B cell (primary cell): ENCODE measurements at regions not wholly inside any gene's neighbourhood (a gene's known extent, or its start where the extent isn't known, plus 50 kb on each side); places are given as distances from the start of the nearest gene placed in this dataset.

Experiments used
- ATAC-seq: fragments of 200-7000 bp; cut with Tn5 transposase; one replicate; pipeline ENCODE4 v1.10.0; 2021; ENCODE audit warnings: low read depth, mild to moderate bottlenecking, moderate number of reproducible peaks, moderate library complexity
- CTCF ChIA-PET: fragments of 350-600 bp; sonication (Branson Sonifier 250); formaldehyde crosslinking; loops from one replicate; lab custom pipeline; 2021; ENCODE audit warnings: antibody characterized with exemption, inconsistent platforms; lab: Charles Lee
- POLR2A ChIA-PET: fragments of 350-600 bp; sonication (Branson Sonifier 250); formaldehyde crosslinking; loops from one replicate; lab custom pipeline; 2021; ENCODE audit warnings: antibody characterized with exemption; lab: Charles Lee
- DNase-seq: peaks from one replicate; pipeline ENCODE4 v3.0.0; 2013
- H2AFZ ChIP-seq: 2 replicates; pipeline ENCODE4 v1.6.1; 2012; ENCODE audit warnings: mild to moderate bottlenecking, low read depth, low read length; ENCODE audit not compliant: insufficient read depth, poor library complexity, severe bottlenecking
- H3K27ac ChIP-seq, 2 donors: 1 replicate in 1 of 2; 2 replicates in 1 of 2; pipeline ENCODE4 v1.5.1; 2012 to 2013; ENCODE audit warnings: low read length in 2 of 2, mild to moderate bottlenecking in 2 of 2, moderate library complexity in 1 of 2
- H3K27me3 ChIP-seq, 4 experiments: fragments of 200-600 bp in 1 of 4; sonication (generic) in 1 of 4; replicated peaks in 1 of 4; 1 replicate in 2 of 4; 2 replicates in 2 of 4; pipeline versions ENCODE4 v1.6.1 to v1.7.0; 2013 to 2016; ENCODE audit warnings: low read length in 3 of 4, mild to moderate bottlenecking in 2 of 4, mixed read lengths in 1 of 4, moderate library complexity in 1 of 4; ENCODE audit not compliant: insufficient read depth in 4 of 4, control insufficient read depth in 3 of 4; ENCODE audit errors: control extremely low read depth in 1 of 4
- H3K36me3 ChIP-seq, 2 experiments: replicated peaks in 1 of 2; 1 replicate in 1 of 2; 2 replicates in 1 of 2; pipeline versions ENCODE4 v1.6.1 to v1.7.1; 2013; ENCODE audit warnings: low read length in 1 of 2; ENCODE audit not compliant: insufficient read depth in 2 of 2, control insufficient read depth in 1 of 2; ENCODE audit errors: control extremely low read depth in 1 of 2, extremely low read depth in 1 of 2
- H3K4me1 ChIP-seq, 2 donors: fragments of 200-600 bp in 1 of 2; sonication (generic) in 1 of 2; 1 replicate in 1 of 2; 2 replicates in 1 of 2; pipeline versions ENCODE4 v1.5.1 to v1.6.1; 2013 to 2017; ENCODE audit warnings: low read length in 2 of 2; ENCODE audit not compliant: control insufficient read depth in 2 of 2, insufficient read depth in 2 of 2
- H3K4me2 ChIP-seq: replicated peaks from 2 replicates; pipeline ENCODE3; 2012; ENCODE audit warnings: mild to moderate bottlenecking, low read depth, low read length; ENCODE audit not compliant: poor library complexity, severe bottlenecking
- H3K4me3 ChIP-seq, 5 experiments: fragments of 200-600 bp in 1 of 5; sonication (generic) in 1 of 5; 1 replicate in 3 of 5; 2 replicates in 2 of 5; pipeline versions ENCODE4 v1.5.1 to v1.7.0; 2011 to 2016; ENCODE audit warnings: low read length in 4 of 5, mild to moderate bottlenecking in 4 of 5, low read depth in 2 of 5, control low read depth in 1 of 5, moderate library complexity in 1 of 5; ENCODE audit not compliant: insufficient read depth in 1 of 5; ENCODE audit errors: control extremely low read depth in 1 of 5, extremely low read depth in 1 of 5
- H3K79me2 ChIP-seq: fragments of 200-600 bp; sonication (generic); one replicate; pipeline ENCODE4 v1.6.0; 2016; ENCODE audit warnings: low read length; ENCODE audit not compliant: control insufficient read depth, insufficient read depth
- H3K9ac ChIP-seq: fragments of 200-600 bp; sonication (generic); 2 replicates; pipeline ENCODE4 v1.6.1; 2017; ENCODE audit warnings: mild to moderate bottlenecking, low read length, moderate library complexity
- H3K9me3 ChIP-seq, 3 donors: one replicate each; pipeline versions ENCODE4 v1.6.1 to v1.7.1; 2013; ENCODE audit warnings: low read length in 2 of 3; ENCODE audit not compliant: control insufficient read depth in 2 of 3, insufficient read depth in 1 of 3; ENCODE audit errors: control extremely low read depth in 1 of 3
- H4K20me1 ChIP-seq: 2 replicates; pipeline ENCODE4 v1.6.0; 2012; ENCODE audit warnings: mild to moderate bottlenecking, low read length; ENCODE audit not compliant: insufficient read depth, control insufficient read depth, poor library complexity, severe bottlenecking
- H3K27ac Mint-ChIP-seq: one replicate; pipeline ENCODE4 v1.8.0; 2021; ENCODE audit warnings: mixed read lengths
- H3K27me3 Mint-ChIP-seq: one replicate; pipeline ENCODE4 v1.8.0; 2021; ENCODE audit warnings: mixed read lengths
- H3K4me1 Mint-ChIP-seq: one replicate; pipeline ENCODE4 v1.8.0; 2021; ENCODE audit warnings: mixed read lengths
- H3K4me3 Mint-ChIP-seq: one replicate; pipeline ENCODE4 v1.8.0; 2021; ENCODE audit warnings: mixed read lengths
- H3K9me3 Mint-ChIP-seq: one replicate; pipeline ENCODE4 v1.8.0; 2022; ENCODE audit warnings: mixed read lengths; ENCODE audit not compliant: insufficient read depth
- EZH2 ChIP-seq: IDR thresholded peaks from 2 replicates; pipeline ENCODE4 v1.6.1; 2012; ENCODE audit warnings: borderline replicate concordance, low read depth, mild to moderate bottlenecking, moderate library complexity, low read length; ENCODE audit not compliant: insufficient read depth, poor library complexity, severe bottlenecking
- WGBS: methylation state at CpG from one replicate; pipeline ENCODE4 v1.1.5; 2013; ENCODE audit warnings: missing lambda C conversion rate; ENCODE audit not compliant: insufficient coverage; 5-methylcytosine and 5-hydroxymethylcytosine counted together
- intact Hi-C: fragments of 100-400 bp; cut with micrococcal nuclease; formaldehyde crosslinking; loops from one replicate; pipeline ENCODE4 v1.10.0; 2022
- TF ChIP-seq, protein P1 (sequence below): fragments of 200-600 bp; IDR thresholded peaks from one replicate; pipeline ENCODE4 v1.8.0; 2022; ENCODE audit warnings: antibody characterized with exemption, mild to moderate bottlenecking

DNA sequence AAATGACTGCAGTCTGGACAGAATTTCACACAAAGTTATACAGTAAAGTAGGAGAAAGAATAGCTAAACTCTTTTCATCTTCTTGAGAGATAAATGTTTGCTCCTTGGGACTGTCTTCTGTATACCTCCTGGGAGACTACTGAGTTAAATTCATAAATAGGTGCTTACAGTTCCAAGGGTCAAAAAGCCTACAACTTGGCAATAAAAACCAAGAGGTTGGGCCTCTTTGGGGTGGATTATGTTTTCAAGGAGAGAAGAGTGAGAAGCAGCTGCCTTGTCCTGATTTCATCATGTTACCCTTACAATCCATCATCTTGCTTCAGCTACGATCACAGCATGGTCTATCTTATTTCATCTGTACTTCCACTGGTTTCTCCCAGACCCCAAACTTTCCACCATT, 213.2 kb upstream of the RPS23 start:
- ChIA-PET CTCF (no interaction called here), POLR2A (no interaction called here)
- no peaks in the 10 kb centered on the region for H3K27me3 ChIP-seq
- no peak for TF ChIP-seq EZH2
- TF ChIP-seq, protein P1, sequence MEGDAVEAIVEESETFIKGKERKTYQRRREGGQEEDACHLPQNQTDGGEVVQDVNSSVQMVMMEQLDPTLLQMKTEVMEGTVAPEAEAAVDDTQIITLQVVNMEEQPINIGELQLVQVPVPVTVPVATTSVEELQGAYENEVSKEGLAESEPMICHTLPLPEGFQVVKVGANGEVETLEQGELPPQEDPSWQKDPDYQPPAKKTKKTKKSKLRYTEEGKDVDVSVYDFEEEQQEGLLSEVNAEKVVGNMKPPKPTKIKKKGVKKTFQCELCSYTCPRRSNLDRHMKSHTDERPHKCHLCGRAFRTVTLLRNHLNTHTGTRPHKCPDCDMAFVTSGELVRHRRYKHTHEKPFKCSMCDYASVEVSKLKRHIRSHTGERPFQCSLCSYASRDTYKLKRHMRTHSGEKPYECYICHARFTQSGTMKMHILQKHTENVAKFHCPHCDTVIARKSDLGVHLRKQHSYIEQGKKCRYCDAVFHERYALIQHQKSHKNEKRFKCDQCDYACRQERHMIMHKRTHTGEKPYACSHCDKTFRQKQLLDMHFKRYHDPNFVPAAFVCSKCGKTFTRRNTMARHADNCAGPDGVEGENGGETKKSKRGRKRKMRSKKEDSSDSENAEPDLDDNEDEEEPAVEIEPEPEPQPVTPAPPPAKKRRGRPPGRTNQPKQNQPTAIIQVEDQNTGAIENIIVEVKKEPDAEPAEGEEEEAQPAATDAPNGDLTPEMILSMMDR, result no peak
- no peak overlapping the region for H2AFZ ChIP-seq
- Mint-ChIP-seq H3K27me3 (no peaks in the 10 kb centered on the region), H3K4me1 (no peaks in the 10 kb centered on the region), H3K4me3 (no peak overlapping the region), H3K27ac (no peak overlapping the region), H3K9me3 (no peaks in the 10 kb centered on the region)
- no peaks in the 10 kb centered on the region for H3K4me1 ChIP-seq
- H3K4me2 ChIP-seq, result no peak overlapping the region
- no peaks in the 10 kb centered on the region for H3K79me2 ChIP-seq
- H3K9me3 ChIP-seq, result no peaks in the 10 kb centered on the region
- no peaks in the 10 kb centered on the region for H4K20me1 ChIP-seq
- H3K9ac ChIP-seq, result no peak overlapping the region
- DNase-seq (no peak), ATAC-seq (no peak)
- WGBS, result no CpG with 5 or more reads among the region's 1 CpG
- intact Hi-C loops, result no loop called here
- no peaks in the 10 kb centered on the region for H3K36me3 ChIP-seq
- H3K27ac ChIP-seq, result no peak overlapping the region
- H3K4me3 ChIP-seq, result no peak overlapping the region

DNA sequence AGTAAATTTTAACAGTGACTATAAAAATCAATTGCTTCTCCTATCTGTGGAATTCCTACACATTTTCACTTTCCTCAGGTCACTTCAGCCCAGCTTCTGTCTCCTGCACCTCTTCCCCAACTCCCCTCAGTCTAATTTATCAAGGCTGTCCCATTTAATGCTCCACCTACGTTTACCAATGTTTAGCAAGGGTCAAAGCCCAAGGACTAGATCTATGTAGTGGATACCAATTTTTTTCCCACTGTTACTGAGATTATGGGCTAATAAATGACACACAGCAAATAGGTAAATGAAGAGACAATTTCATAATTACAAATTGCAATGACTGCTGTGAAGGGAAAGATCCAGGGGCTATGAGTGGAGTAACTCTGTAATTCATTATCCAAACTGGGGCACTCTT, 211.5 kb upstream of the RPS23 start:
- H3K79me2 ChIP-seq, result no peaks in the 10 kb centered on the region

More for the DNA sequence above, 211.5 kb upstream of the RPS23 start:
- Mint-ChIP-seq H3K27me3 (no peaks in the 10 kb centered on the region), H3K4me1 (no peaks in the 10 kb centered on the region), H3K4me3 (no peak overlapping the region), H3K27ac (no peak overlapping the region), H3K9me3 (no peaks in the 10 kb centered on the region)
- Histone ChIP-seq H3K27ac (no peak overlapping the region), H3K36me3 (no peaks in the 10 kb centered on the region), H3K9me3 (no peaks in the 10 kb centered on the region), H3K4me1 (no peaks in the 10 kb centered on the region), H2AFZ (no peak overlapping the region), H3K4me3 (no peak overlapping the region), H3K9ac (no peak overlapping the region), H4K20me1 (no peaks in the 10 kb centered on the region), H3K27me3 (no peaks in the 10 kb centered on the region), H3K4me2 (no peak overlapping the region)
- no CpG with 5 or more reads among the region's 1 CpG for whole genome bisulfite sequencing
- DNase-seq (no peak), ATAC-seq (no peak)
- POLR2A ChIA-PET, result no interaction called here
- intact Hi-C loops, result no loop called here
- no peak for TF ChIP-seq EZH2
- CTCF ChIA-PET, result no interaction called here
